Adrenal gland (tissue), 9 donors: ENCODE measurements at regions not wholly inside any gene's neighbourhood (a gene's known extent, or its start where the extent isn't known, plus 50 kb on each side); places are given as distances from the start of the nearest gene placed in this dataset.

Source experiments
- DNase-seq, 7 donors: peaks; one replicate each; pipeline ENCODE4 v3.0.0-alpha.2; 2019 to 2020
- H3K27ac ChIP-seq, 5 donors: fragments of 200-600 bp; sonication (generic) in 4 of 5; 1 replicate in 3 of 5; 2 replicates in 2 of 5; pipeline versions ENCODE4 v1.5.1 to v1.8.0; 2016 to 2020; ENCODE audit warnings: mild to moderate bottlenecking in 1 of 5
- H3K27me3 ChIP-seq: fragments of 200-600 bp; 2 replicates; pipeline ENCODE4 v1.8.0; 2021
- H3K36me3 ChIP-seq, 2 donors: fragments of 200-600 bp; replicated peaks in 1 of 2; 1 replicate in 1 of 2; 2 replicates in 1 of 2; pipeline versions ENCODE4 v1.5.1 to v1.8.0; 2018 to 2022
- H3K4me1 ChIP-seq, 2 donors: fragments of 200-600 bp; replicated peaks in 1 of 2; 1 replicate in 1 of 2; 2 replicates in 1 of 2; pipeline versions ENCODE4 v1.5.1 to v1.8.0; 2018 to 2021
- H3K4me3 ChIP-seq, 4 donors: fragments of 200-600 bp; sonication (generic) in 3 of 4; one replicate each; pipeline ENCODE4 v1.5.1; 2016 to 2018
- H3K9me3 ChIP-seq, 3 donors: fragments of 200-600 bp; sonication (generic) in 1 of 3; replicated peaks in 1 of 3; 1 replicate in 2 of 3; 2 replicates in 1 of 3; pipeline versions ENCODE4 v1.5.1 to v1.8.0; 2016 to 2021
- POLR2A ChIP-seq, 2 donors: fragments of 450-650 bp; IDR thresholded peaks; one replicate each; pipeline ENCODE4 v1.6.1; 2017; ENCODE audit warnings: antibody characterized with exemption in 2 of 2, mild to moderate bottlenecking in 2 of 2, moderate library complexity in 1 of 2
- WGBS, 4 donors: extraction: QIAGEN DNeasy Blood & Tissue Kit in 2 of 4; methylation state at CpG; one replicate each; pipeline versions ENCODE4 v1.1.5 to v1.1.7; 2013 to 2017; 5-methylcytosine and 5-hydroxymethylcytosine counted together
- intact Hi-C, 2 donors: fragments of 100-400 bp; cut with DNase I; formaldehyde crosslinking; loops; one replicate each; pipeline versions ENCODE4 v1.14.1 to v1.15.0; 2022 to 2023
- TF ChIP-seq, protein P1 (sequence below), 6 experiments: fragments of 450-650 bp in 4 of 6; fragments of 200-600 bp in 2 of 6; sonication (generic) in 1 of 6; IDR thresholded peaks; 1 replicate in 5 of 6; 2 replicates in 1 of 6; pipeline versions ENCODE4 v1.5.1 to v1.8.0; 2016 to 2021; ENCODE audit warnings: antibody characterized with exemption in 6 of 6, mild to moderate bottlenecking in 2 of 6, moderate library complexity in 1 of 6
- donor health status: healthy with polysubstance abuse.
- donor health status: Bipolar disorder and iron deficiency.
- donor health status: DM: yes; HTN: yes; CAD: no.
- donor health status: DM: no; HTN: no; CAD: no.
- donor health status: DM: no; HTN: no; CAD: no.

DNA sequence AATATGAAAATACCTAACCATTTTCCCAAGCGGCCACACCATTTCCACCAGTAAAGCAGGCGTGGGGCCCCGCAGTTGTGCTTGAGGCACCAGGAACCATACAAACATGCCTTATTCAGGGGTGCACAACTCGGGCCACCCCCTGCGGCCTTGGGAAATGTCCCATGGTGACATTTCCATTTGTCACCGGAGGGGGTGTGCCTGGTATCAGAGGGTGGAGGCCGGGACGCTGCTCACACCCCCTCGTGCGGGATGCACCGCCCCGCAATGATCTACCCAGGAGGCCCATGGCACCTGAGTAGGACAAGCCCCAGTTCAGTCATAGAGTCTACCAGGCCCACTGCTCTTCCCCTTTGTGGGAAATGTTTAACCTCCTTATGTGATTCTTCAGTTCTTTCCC is 218.8 kb downstream of the TEX29 start:
- no peak for DNase-seq
- Histone ChIP-seq H3K27ac (no peak overlapping the region), H3K4me1 (no peaks in the 10 kb centered on the region), H3K9me3 (no peaks in the 10 kb centered on the region), H3K4me3 (no peak overlapping the region), H3K27me3 (peaks cover 27% of the 10 kb centered on the region), H3K36me3 (no peaks in the 10 kb centered on the region)
- intact Hi-C loops = no loop called here
- WGBS, 4 donors = 76 to 90% (median 86%) methylated on average over 8 to 12 of the region's 12 CpGs
- no peak for TF ChIP-seq POLR2A (IDR thresholded peaks at IDR 0.05)

DNA sequence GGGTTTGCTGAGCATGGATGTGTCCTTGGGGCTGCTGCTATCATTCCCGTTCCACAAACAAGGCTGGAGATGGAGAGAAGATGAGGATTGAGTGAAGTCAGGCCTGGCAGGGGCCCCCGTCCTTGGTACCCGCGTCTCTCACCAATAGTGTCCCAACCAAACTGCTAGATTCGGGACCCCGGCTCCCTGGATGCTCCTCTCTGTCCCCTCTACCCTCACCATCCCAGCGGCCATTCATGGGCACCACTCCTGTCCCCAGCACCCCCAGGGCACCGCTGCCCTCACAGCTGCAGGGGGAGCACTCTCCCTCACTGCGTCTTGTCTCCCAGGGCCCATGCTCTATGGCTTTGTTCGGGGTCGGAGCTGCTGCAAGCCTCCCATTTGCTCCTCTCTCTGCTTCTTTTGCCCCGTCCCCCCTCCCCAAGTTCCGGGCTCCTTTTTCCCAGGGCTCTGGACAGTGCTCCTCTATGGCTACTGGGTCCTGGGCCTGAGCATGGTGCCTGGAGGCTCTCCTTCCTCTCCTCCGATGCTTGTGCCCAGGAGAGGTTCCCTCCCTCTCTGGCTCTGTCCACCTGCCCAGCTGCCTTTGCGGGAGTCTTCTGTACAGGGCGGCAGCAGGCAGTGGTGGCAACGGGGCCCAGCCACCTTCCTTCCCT is 219.5 kb downstream of the TEX29 start:
- H3K27me3 ChIP-seq = peaks cover 20% of the 10 kb centered on the region
- H3K27ac ChIP-seq = no peak overlapping the region
- no peaks in the 10 kb centered on the region for H3K36me3 ChIP-seq
- DNase-seq = no peak
- H3K9me3 ChIP-seq = no peaks in the 10 kb centered on the region
- 66 to 76% (median 69%) methylated on average over 14 to 17 of the region's 17 CpGs for whole genome bisulfite sequencing, 4 donors
- H3K4me1 ChIP-seq = no peaks in the 10 kb centered on the region
- intact Hi-C loops = no loop called here
- H3K4me3 ChIP-seq = no peak overlapping the region
- TF ChIP-seq POLR2A (IDR thresholded peaks at IDR 0.05) = no peak
- TF ChIP-seq, protein P1, sequence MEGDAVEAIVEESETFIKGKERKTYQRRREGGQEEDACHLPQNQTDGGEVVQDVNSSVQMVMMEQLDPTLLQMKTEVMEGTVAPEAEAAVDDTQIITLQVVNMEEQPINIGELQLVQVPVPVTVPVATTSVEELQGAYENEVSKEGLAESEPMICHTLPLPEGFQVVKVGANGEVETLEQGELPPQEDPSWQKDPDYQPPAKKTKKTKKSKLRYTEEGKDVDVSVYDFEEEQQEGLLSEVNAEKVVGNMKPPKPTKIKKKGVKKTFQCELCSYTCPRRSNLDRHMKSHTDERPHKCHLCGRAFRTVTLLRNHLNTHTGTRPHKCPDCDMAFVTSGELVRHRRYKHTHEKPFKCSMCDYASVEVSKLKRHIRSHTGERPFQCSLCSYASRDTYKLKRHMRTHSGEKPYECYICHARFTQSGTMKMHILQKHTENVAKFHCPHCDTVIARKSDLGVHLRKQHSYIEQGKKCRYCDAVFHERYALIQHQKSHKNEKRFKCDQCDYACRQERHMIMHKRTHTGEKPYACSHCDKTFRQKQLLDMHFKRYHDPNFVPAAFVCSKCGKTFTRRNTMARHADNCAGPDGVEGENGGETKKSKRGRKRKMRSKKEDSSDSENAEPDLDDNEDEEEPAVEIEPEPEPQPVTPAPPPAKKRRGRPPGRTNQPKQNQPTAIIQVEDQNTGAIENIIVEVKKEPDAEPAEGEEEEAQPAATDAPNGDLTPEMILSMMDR (IDR thresholded peaks at IDR 0.05) = no peak

DNA sequence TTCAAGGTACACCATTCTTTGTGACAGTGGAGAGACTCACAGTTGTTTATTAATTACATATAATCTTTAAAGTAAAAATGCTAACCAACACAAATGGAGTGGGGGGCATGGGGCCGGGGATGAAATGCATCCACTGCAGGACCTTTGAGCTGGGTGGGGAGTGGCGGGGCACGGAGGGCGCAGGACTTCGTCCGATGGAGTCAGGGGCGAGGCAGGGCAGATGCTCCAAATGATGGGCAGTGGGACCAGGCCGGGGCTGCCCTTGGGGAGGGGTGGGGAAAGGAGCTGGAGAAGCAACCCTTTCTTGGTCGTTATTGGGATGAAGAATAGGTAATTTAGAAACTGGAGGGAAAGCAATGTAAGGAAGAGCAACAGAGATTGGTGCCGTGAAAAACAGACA is 220.0 kb downstream of the TEX29 start:
- DNase-seq = no peak
- TF ChIP-seq, protein P1 (IDR thresholded peaks at IDR 0.05) = no peak

DNA sequence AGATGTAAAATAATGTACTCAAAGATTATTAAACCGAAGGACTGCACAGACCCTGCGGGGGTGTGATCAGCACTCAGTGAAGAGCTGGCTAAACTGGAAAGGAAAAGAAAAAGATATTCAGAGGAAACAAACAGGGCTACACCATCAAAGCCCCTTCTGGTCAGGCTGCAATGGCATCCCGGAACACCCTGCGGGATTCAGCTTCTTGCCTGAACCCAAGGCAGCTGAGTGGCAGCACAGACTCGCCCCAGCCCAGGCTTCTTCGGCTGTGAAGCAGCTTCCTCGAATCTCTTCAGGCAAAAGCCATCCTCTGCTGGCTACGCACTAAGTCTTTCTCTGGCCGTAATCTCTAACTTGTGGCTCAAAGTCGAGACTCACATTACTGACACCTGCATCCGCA is 220.9 kb downstream of the TEX29 start:
- 63 to 75% (median 69%) methylated on average over 11 of the region's 11 CpGs for WGBS, 4 donors
- TF ChIP-seq, protein P1 (IDR thresholded peaks at IDR 0.05) = no peak
- no peak for TF ChIP-seq POLR2A (IDR thresholded peaks at IDR 0.05)

More for the DNA sequence above, 220.0 kb downstream of the TEX29 start:
- Histone ChIP-seq H3K4me3 (no peak overlapping the region), H3K36me3 (no peaks in the 10 kb centered on the region), H3K4me1 (no peaks in the 10 kb centered on the region), H3K27me3 (peaks cover 16% of the 10 kb centered on the region), H3K9me3 (no peaks in the 10 kb centered on the region), H3K27ac (no peak overlapping the region)
- WGBS, 4 donors = 81 to 84% (median 83%) methylated on average over 10 of the region's 10 CpGs
- intact Hi-C loops = no loop called here

More for the DNA sequence above, 220.9 kb downstream of the TEX29 start:
- intact Hi-C loops = no loop called here
- no peak for DNase-seq
- Histone ChIP-seq H3K4me3 (no peak overlapping the region), H3K4me1 (no peaks in the 10 kb centered on the region), H3K27me3 (peaks cover 8% of the 10 kb centered on the region), H3K27ac (no peak overlapping the region), H3K9me3 (no peaks in the 10 kb centered on the region), H3K36me3 (no peaks in the 10 kb centered on the region)
